ENCODE measurements at regions not wholly inside any gene's neighbourhood (a gene's known extent, or its start where the extent isn't known, plus 50 kb on each side); places are given as distances from the start of the nearest gene placed in this dataset.

DNA sequence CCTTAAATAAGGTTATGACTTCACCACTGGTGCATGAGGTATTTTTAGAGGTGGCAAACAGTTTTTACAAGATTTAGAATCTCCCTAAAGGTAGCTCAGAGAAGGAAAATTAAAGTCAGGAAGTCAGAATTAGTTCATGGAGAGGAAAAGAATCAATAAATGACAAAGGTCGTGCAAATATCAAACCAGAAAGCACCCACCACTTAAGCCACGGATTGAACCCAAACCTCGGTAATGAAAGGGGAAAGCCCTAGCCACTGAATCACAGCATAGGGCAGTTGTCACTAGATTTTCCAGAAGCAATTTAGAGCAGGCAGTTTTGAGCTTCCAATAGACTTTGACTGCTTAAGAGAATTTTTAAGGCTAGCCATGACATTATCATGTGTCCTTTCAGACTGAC is 1590.4 kb downstream of the SLITRK1 start:
- Histone ChIP-seq H2AFZ (ENCODE audit: insufficient read depth, low read depth, low read length, poor library complexity, severe bottlenecking) (no peak overlapping the region), H3K36me3 (replicated peaks in 1 of 2; ENCODE audit: control insufficient read depth in 1 of 2, insufficient read depth in 2 of 2, low read length in 2 of 2) (no peaks in the 10 kb centered on the region), H3K9me3 (replicated peaks in 1 of 2; ENCODE audit: control insufficient read depth in 1 of 2, insufficient read depth in 1 of 2, low read length in 2 of 2) (peaks cover 13 to 18% of the 10 kb centered on the region in 2 donors), H3K27ac (ENCODE audit: low read depth in 1 of 2, low read length in 2 of 2) (no peak overlapping the region), H3K27me3 (ENCODE audit: control insufficient read depth in 2 of 2, insufficient read depth in 2 of 2, low read length in 2 of 2) (no peaks in the 10 kb centered on the region), H4K20me1 (ENCODE audit: insufficient read depth, low read length) (no peaks in the 10 kb centered on the region), H3K4me3 (replicated peaks in 1 of 3; ENCODE audit: low read depth in 2 of 3, low read length in 3 of 3) (no peak overlapping the region), H3K4me1 (ENCODE audit: control insufficient read depth in 1 of 2, insufficient read depth in 2 of 2, low read length in 2 of 2) (no peaks in the 10 kb centered on the region), H3K79me2 (ENCODE audit: insufficient read depth, low read length) (no peaks in the 10 kb centered on the region), H3K9ac (ENCODE audit: insufficient read depth, low read length, poor library complexity, severe bottlenecking) (no peak overlapping the region), H3K4me2 (replicated peaks; ENCODE audit: extremely low read depth, low read length, poor library complexity, severe bottlenecking) (no peak overlapping the region)
- no peaks in the 10 kb centered on the region for H3K4me1 Mint-ChIP-seq
- no peak for DNase-seq
- intact Hi-C loops (cut with micrococcal nuclease): no loop called here
- H3K27me3 Mint-ChIP-seq (ENCODE audit: low read depth in 3 of 3): no peaks in the 10 kb centered on the region
- H3K4me3 Mint-ChIP-seq: no peak overlapping the region
- peaks cover 2 to 23% (median 12%) of the 10 kb centered on the region in 7 donors for H3K9me3 Mint-ChIP-seq
- no peak for TF ChIP-seq CTCF (IDR thresholded peaks at IDR 0.05)
- no CpG with 5 or more reads among the region's 3 CpGs for WGBS (ENCODE audit: insufficient coverage)
- no peaks in the 10 kb centered on the region for H3K36me3 Mint-ChIP-seq
- no peak overlapping the region for H3K27ac Mint-ChIP-seq

DNA sequence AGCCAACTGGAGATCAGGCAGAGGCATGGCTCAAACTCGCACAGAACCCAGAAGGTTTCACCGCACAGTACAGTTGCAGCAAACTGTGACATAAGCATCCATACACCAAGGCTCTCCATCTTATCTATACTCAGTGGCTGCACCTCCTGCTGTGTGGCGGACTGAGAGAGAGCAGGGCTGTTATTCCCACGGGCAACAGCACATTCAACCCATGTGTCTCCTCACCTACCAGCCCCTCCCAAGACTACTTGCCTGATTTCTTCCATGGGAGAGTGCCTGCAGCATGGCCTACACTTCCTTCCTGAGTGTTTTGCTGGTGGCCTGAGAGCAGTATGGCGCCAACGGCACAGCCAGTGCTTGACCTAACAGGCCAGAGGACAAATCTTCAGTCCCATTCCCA is 1606.6 kb downstream of the SLITRK1 start:
- H4K20me1 ChIP-seq (ENCODE audit: insufficient read depth, low read length): no peaks in the 10 kb centered on the region
- H3K9me3 ChIP-seq (replicated peaks in 1 of 2; ENCODE audit: control insufficient read depth in 1 of 2, insufficient read depth in 1 of 2, low read length in 2 of 2): peaks cover 12 to 22% of the 10 kb centered on the region in 2 donors
- no peaks in the 10 kb centered on the region for H3K36me3 ChIP-seq (replicated peaks in 1 of 2; ENCODE audit: control insufficient read depth in 1 of 2, insufficient read depth in 2 of 2, low read length in 2 of 2)
- intact Hi-C loops (cut with micrococcal nuclease): no loop called here
- H3K4me3 ChIP-seq (replicated peaks in 1 of 3; ENCODE audit: low read depth in 2 of 3, low read length in 3 of 3): no peak overlapping the region
- H3K27ac Mint-ChIP-seq: no peak overlapping the region
- no peak for DNase-seq
- no peaks in the 10 kb centered on the region for H3K4me1 ChIP-seq (ENCODE audit: control insufficient read depth in 1 of 2, insufficient read depth in 2 of 2, low read length in 2 of 2)
- no peak overlapping the region for H3K4me3 Mint-ChIP-seq
- H3K9me3 Mint-ChIP-seq: peaks cover 2 to 10% (median 4%) of the 10 kb centered on the region in 7 donors
- no peak overlapping the region for H2AFZ ChIP-seq (ENCODE audit: insufficient read depth, low read depth, low read length, poor library complexity, severe bottlenecking)
- H3K79me2 ChIP-seq (ENCODE audit: insufficient read depth, low read length): no peaks in the 10 kb centered on the region
- H3K4me2 ChIP-seq (replicated peaks; ENCODE audit: extremely low read depth, low read length, poor library complexity, severe bottlenecking): no peak overlapping the region
- H3K27me3 ChIP-seq (ENCODE audit: control insufficient read depth in 2 of 2, insufficient read depth in 2 of 2, low read length in 2 of 2): no peaks in the 10 kb centered on the region
- H3K4me1 Mint-ChIP-seq: no peaks in the 10 kb centered on the region
- WGBS (ENCODE audit: insufficient coverage): 84% methylated on average over 6 of the region's 6 CpGs
- H3K9ac ChIP-seq (ENCODE audit: insufficient read depth, low read length, poor library complexity, severe bottlenecking): no peak overlapping the region
- no peaks in the 10 kb centered on the region for H3K36me3 Mint-ChIP-seq
- TF ChIP-seq CTCF (IDR thresholded peaks at IDR 0.05): no peak
- H3K27me3 Mint-ChIP-seq (ENCODE audit: low read depth in 3 of 3): no peaks in the 10 kb centered on the region
- no peak overlapping the region for H3K27ac ChIP-seq (ENCODE audit: low read depth in 1 of 2, low read length in 2 of 2)

Data from CD14-positive monocyte (primary cell).